Raji (cell line): ENCODE measurements at regions not wholly inside any gene's neighbourhood (a gene's known extent, or its start where the extent isn't known, plus 50 kb on each side); places are given as distances from the start of the nearest gene placed in this dataset.

Source experiments
- POLR2A ChIP-seq: IDR thresholded peaks from 2 replicates; pipeline ENCODE4 v1.6.1; 2011; ENCODE audit warnings: low read depth, low read length, control low read depth; ENCODE audit not compliant: insufficient read depth

DNA sequence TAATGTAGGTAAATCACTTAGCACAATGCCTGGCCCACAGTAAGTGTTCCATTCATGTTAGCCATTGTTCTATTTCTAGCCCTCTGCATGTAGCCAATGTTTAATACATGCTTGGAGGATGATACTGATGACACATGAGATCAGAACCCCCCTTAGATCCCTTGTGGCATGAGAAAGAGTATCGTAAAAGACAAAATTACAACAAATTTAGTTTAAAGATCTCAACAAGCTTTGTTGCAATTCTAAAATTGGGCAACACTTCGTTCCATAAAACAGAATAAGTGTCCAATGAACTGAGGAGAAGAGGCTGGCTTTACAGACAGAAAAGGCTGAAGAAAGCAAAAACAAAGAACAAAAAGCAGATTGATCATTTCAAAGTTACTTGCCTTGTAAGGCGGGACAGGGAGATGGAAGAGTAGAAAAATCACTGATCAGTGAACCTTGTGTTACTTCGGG is 148.7 kb upstream of the SLC1A4 start:
- TF ChIP-seq POLR2A: no peak

DNA sequence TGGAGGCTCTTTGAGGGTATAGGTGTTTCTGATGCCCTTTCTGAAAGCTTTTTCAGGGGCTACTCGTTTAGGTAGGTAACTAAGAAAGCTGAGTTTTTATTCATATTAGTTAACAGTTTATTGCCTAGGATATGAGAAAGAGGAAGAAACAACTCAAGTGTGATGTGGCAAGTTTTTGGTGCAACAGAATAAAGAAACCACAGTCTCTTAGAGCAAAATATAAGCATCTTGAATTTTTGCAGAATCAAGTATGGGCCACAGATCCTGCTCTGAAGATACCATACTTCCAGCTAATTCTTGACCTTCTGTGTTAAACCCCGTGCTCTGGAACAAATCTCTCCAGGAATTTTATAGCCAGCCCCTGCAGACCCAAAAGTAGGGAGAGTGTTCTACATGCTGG is 147.7 kb upstream of the SLC1A4 start:
- TF ChIP-seq POLR2A: no peak

DNA sequence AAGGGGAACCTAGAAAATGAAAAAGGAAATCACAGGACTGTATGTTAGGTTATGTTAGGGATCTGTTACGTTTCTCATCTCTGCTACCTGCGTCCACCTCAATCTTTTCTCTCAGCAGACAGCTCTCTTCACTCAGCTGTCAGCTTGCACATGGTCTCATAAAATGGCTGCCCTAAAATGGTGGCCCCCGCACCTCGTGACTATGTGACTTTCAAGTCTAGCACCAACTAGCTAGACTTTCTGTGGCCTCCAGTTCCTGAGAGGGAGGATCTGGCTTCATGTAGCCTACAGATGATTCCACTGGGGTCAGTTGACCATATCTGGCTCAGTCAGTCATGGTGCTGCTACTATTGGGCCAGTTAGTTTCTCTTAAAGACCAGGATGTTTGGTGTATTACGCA is 147.2 kb upstream of the SLC1A4 start:
- TF ChIP-seq POLR2A: no peak

DNA sequence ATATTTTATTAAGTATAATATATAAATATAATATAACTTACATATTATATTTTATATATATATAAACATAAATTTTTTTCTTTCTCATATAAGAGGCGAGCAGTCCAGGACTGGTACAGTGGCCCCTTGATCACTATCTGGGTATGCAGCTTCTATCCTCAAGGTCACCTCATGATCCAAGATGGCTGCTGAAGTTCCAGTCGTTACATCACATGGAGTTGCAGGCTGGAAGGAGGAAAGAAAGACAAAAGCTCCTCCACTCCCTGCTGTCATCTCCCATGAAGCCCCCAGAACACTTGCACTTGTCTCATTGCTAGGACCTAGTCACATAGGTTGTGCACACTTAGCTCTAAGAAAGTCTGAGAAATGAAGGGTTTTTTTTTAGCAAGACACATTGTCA is 145.1 kb upstream of the SLC1A4 start:
- TF ChIP-seq POLR2A: no peak

DNA sequence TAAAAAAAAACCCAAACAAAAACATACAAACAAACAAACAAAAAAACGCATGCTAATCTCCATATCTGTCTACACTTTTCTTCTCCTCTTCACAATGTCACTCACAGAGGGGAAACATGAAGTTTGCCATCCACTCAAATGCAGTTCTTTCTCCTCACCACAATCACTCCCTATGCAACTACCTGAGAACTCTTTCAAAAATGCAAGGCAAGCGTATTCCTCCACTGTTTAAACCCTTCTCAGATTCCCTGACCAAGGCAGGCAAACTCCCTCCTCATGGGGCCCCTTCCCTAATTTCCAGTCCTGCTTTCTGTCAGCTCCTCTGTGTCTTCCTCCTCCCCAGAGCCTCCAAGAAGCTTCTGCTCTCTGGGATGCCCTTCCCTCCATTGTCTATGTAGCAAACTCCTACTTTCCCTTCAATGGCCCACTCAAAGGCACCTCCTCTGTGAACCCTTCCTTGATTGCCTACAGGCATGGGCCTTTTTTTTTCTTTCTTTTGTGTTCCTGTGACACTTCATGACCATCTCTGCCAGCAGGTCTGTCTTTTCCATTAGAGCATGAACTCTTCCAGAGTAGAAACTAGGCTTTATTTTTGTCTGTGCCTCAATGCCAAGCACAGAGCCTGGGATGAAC is 143.8 kb upstream of the SLC1A4 start:
- no peak for TF ChIP-seq POLR2A

DNA sequence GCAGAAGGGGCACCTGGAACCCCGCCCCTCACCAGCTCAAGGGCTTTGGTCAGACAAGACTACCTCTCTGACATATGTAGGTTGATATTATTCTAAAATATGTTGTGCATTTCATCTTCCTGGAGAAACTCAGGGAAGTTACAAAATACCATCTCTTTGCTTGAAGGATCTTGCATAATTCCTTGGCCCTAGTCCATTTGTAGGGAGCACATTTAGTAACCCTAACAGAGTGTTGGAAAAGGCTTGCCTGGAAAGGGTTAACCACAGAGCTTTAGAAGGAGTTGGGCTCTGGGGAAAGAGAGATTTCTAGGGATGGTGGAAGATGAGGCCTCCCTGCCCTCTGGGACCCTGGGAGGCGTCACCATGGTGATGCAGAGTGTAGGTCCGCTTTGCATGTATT is 143.0 kb upstream of the SLC1A4 start:
- no peak for TF ChIP-seq POLR2A

DNA sequence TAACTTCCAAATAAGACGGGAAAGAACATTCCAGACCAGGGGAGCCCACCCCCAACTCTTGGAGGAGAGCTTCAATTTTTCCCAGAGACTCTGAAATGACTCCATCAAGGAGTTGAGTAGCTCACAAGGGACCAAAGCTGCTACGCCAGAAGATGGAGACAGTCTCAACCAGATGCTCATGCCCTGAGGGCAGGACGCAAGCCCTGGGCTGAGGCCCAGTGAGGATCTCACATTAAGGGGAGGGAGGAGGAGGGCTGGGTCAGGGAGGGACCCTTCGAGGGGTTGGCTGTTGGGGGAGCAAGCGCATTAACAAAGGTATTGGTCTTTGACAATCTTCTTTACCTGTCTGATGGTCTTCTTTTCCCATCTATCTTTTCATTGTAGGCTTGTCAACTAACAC is 141.3 kb upstream of the SLC1A4 start:
- TF ChIP-seq POLR2A: no peak

DNA sequence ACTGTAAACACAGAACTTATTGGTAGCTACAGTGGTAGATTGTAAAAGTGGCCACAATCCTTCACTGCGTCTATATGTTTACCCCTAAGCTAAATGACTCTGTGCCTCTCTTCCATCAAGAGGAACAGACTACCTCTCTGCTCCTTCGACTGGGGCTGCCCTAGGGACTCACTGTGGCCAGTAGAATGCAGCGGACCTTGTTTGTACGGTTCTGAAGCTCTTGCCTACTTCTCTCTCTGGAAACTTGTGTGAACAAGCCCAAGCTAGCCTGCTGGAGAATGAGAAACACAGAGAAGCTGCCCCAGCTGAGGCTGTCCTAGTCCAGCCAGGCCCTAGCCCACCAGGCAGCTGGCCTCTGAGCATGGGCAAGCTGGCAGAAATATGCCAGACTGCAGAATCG is 140.8 kb upstream of the SLC1A4 start:
- TF ChIP-seq POLR2A: no peak

DNA sequence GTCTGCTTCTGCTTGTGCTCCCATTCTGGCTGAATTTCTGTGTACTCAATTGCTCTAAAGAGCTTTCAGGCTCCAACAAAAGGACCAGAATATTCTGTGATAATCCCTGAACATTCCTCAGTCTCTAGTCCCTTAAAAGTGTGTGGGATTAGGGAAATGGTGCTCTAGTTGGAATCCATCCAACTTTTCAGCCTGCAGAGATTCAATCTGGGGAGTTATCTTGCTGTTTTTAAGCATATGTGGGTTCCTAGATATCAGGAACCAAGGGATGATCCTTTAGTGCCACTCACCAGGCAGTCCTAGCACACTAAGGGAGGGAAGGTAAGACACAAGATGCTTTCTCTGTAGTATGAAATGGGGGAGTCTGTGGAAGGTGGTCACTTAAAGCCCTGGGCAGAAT is 140.3 kb upstream of the SLC1A4 start:
- no peak for TF ChIP-seq POLR2A

DNA sequence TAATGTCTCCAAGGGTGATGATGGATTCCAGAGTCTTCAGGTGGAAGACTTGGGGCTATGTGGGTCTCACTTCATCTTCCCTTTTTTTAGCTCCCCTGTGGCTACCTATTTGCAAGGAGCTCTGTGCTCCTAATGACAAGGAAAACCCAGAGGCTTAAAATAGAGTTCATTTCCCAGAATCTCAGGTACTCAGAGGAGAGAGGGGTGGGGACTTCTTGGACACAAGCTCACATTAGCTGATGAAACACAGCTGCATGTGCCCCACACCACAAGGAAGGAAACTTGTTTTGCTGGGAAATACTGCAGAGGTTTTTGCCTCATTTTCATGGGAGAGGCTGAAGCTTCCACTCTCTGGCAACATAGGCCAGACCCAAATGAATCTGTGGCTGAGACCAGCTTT is 138.6 kb upstream of the SLC1A4 start:
- no peak for TF ChIP-seq POLR2A

DNA sequence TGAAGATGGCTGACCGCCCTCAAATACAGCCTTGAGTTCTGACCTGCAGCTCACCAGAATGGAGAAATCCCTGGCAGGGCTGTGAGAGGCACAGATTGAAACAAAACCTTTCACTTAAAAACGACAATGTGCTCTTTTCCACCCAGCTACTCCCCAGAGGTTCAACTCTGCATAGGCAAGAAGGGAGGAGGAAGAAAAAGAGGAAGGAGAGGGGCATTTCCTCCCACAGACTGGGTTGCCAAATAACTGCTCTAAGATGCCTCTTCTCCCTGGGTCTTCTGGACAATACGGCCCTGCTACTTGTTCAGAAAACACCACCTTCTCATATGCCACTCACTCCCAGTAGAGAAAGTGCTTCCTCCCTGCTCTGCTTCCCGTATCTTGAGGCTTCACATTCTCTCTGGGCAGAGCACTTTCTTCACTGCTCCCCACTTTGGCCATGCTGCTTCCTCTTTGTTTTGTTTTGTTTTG is 136.4 kb upstream of the SLC1A4 start:
- TF ChIP-seq POLR2A: no peak

DNA sequence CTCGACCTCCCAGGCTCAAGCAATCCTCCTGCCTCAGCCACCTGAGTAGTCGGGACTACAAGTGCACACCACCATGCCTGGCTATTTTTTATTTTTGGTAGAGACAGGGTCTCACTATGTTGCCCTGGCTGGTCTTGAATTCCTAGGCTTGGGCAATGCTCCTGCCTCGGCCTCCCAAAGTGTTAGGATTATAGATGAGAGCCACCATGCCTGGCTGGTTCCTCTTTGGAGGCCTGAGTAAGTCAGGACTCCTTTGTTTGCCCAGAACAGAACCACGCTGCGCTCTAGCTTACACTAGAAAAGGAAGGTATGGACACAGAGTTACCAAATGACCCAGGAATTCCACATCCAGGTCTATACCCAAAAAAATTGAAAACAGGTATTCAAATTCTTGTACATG is 135.9 kb upstream of the SLC1A4 start:
- no peak for TF ChIP-seq POLR2A

DNA sequence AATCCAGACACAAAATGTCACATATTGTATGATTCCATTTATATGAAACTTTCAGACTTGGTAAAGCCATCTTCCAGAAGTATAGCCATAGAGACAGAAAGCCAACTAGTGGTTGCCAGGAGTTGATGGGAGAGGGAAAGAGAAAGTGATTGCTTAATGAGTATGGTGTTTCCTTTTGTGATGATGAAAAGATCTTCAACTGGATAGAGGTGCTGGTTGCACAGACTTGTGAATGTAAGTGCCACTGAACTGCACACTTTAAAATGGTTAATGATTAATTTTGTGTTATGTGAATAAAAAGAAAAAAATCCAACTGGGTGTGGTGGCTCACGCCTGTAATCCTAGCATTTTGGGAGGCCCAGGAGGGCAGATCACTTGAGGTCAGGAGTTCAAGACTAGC is 135.3 kb upstream of the SLC1A4 start:
- TF ChIP-seq POLR2A: no peak

DNA sequence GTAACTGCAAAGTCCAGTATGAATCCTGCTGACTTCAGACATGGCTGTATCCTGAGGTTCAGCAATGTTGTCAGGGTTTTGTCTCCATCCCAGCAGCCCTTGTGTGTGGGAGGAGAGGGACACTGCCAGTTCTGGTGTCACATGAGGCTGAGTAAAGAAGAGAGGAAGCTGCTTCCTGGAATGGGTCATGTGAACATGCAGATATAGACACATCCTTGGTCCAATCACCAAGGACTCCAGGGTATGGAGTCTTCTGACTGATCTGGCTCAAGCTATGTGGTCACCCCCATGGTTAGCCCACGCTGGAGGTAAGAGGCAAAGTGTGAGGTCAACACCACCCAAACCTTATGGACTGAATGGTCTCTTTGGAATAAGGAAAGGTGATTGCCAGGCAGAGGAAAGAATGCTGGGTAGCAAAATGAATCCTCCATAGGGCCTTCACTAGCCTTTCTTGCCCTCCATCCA is 134.4 kb upstream of the SLC1A4 start:
- no peak for TF ChIP-seq POLR2A

DNA sequence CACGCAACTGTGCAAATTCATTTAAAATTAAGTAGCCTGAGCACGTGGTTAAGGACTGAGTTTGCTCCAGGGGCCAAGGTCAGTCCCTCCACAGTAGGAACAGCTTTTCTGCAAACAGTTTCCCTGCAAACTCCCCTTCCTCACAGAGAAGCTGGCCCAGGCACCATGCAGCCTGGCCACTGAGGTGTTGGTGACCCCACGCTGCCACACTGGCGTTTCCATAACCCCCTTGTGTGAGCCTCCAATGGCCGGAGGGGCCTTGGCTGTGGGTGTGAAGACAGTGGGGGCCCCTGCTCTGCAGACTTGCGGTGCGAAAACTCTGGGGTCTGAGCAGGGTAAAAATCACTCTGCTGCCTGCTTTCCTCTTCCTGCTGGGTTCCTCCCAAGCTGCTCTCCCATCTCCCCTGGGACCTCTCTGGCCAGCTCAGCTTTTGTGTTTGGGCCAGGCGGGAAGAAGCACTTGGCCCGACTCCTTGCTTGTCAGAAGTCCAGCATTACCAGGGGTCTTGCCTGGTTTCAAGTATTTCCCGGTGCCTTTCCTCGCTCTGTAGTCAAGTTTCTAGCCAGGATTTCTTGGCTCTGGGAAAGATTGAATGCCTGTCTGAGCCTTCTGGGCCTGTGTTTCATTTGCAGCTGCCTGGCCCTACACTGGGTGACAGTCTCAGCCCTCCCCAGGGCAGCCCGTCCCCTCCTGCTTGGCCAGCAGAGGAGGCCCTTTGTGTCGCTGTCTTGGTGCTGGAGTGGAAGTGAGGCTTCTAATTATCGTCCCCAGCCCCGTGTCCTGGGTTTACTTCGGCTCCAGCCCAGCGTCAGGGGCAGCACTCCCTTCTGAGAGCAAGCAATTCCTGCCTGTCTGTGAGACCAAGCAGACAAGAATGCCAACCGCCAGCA is 131.4 kb upstream of the SLC1A4 start:
- no peak for TF ChIP-seq POLR2A
